ENCODE measurements at regions not wholly inside any gene's neighbourhood (a gene's known extent, or its start where the extent isn't known, plus 50 kb on each side); places are given as distances from the start of the nearest gene placed in this dataset.

DNA sequence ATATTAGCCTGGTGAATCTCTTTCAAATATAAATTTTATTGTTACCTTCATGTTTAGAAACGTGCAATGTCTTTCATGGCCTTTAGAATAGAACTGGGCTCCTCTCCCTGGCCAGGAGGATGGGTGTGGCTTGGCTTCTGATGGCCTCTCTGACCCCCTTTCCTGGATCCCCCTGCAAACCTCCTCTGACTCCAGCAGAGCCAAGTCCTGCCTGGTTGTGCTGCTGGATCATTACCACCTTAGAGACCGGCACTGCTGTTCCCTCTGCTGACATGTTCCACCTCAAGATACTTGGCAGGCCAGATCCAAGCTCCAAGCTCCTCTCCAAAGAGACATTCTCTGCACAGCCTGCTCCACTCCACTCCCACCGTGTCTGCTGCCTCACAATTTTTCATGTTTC is 823.8 kb upstream of the HS6ST1 start:
- TF ChIP-seq EZH2 (optimal IDR thresholded peaks at IDR 0.05; ENCODE audit: low read depth, low read length), result no peak
- TF ChIP-seq CTCF (IDR thresholded peaks at IDR 0.05; ENCODE audit: low read length), result no peak
- no peak for TF ChIP-seq EZH2phosphoT487 (IDR thresholded peaks at IDR 0.05; ENCODE audit: low read length)
- Histone ChIP-seq H3K9me2 (replicated peaks; ENCODE audit: insufficient read depth, low read length) (no peaks in the 10 kb centered on the region), H3K9ac (ENCODE audit: low read length) (no peak overlapping the region), H3K4me2 (ENCODE audit: low read depth, low read length) (no peak overlapping the region), H3K27ac (ENCODE audit: low read length) (no peak overlapping the region), H3K79me2 (ENCODE audit: low read length) (no peaks in the 10 kb centered on the region), H4K20me1 (ENCODE audit: insufficient read depth, low read length) (no peaks in the 10 kb centered on the region), H3K36me3 (replicated peaks; ENCODE audit: insufficient read depth, low read length) (no peaks in the 10 kb centered on the region), H3K9me3 (replicated peaks; ENCODE audit: insufficient read depth, low read length) (no peaks in the 10 kb centered on the region), H2AFZ (ENCODE audit: low read length) (no peak overlapping the region), H3K27me3 (replicated peaks; ENCODE audit: insufficient read depth, low read length) (no peaks in the 10 kb centered on the region), H3K4me3 (ENCODE audit: low read length) (no peak overlapping the region), H3K4me1 (ENCODE audit: low read length) (no peaks in the 10 kb centered on the region), H3F3A (ENCODE audit: insufficient read depth, low read length) (no peaks in the 10 kb centered on the region)
- DNase-seq, result no peak

DNA sequence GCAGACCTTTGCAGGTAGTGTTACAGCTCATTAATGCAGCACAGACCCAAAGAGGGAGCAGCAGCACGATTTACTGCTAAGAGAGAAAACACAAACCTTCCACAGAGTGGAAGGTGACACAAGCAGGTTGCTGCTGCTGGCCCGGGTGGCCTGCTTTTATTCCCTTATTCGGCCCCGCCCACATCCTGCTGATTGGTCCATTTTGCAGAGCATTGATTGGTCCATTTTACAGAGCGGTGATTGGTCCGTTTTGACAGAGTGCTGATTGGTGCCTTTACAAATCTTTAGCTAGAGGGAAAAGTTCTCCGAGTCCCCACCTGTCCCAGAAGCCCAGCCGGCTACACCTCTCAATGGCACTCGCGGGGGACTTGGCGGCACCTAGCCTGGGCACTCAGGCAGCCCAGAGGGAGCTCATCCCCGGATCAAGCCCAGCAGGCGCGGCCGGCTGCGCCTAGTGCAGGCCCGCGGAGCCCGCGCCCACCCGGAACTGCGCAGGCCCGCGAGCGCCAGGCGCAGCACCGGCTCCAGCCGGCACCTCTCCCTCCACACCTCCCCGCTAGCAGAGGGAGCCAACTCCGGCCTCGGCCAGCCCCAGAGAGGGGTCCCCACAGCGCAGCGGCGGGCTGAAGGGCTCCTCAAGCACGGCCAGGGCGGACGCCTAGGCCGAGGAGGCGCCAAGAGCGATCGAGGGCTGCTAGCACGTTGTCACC is 825.6 kb upstream of the HS6ST1 start:
- H3K9ac ChIP-seq (ENCODE audit: low read length), result no peak overlapping the region
- TF ChIP-seq EZH2 (optimal IDR thresholded peaks at IDR 0.05; ENCODE audit: low read depth, low read length), result no peak
- TF ChIP-seq EZH2phosphoT487 (IDR thresholded peaks at IDR 0.05; ENCODE audit: low read length), result no peak
- TF ChIP-seq CTCF (IDR thresholded peaks at IDR 0.05; ENCODE audit: low read length), result no peak
- no peak overlapping the region for H3K27ac ChIP-seq (ENCODE audit: low read length)
- H3K27me3 ChIP-seq (replicated peaks; ENCODE audit: insufficient read depth, low read length), result no peaks in the 10 kb centered on the region
- DNase-seq, result no peak
- H3K4me3 ChIP-seq (ENCODE audit: low read length), result no peak overlapping the region
- no peaks in the 10 kb centered on the region for H3K79me2 ChIP-seq (ENCODE audit: low read length)
- H3K4me1 ChIP-seq (ENCODE audit: low read length), result no peaks in the 10 kb centered on the region
- no peaks in the 10 kb centered on the region for H3K9me3 ChIP-seq (replicated peaks; ENCODE audit: insufficient read depth, low read length)
- H3K36me3 ChIP-seq (replicated peaks; ENCODE audit: insufficient read depth, low read length), result no peaks in the 10 kb centered on the region
- H3F3A ChIP-seq (ENCODE audit: insufficient read depth, low read length), result no peaks in the 10 kb centered on the region
- H3K4me2 ChIP-seq (ENCODE audit: low read depth, low read length), result no peak overlapping the region
- H3K9me2 ChIP-seq (replicated peaks; ENCODE audit: insufficient read depth, low read length), result no peaks in the 10 kb centered on the region
- H4K20me1 ChIP-seq (ENCODE audit: insufficient read depth, low read length), result no peaks in the 10 kb centered on the region
- H2AFZ ChIP-seq (ENCODE audit: low read length), result no peak overlapping the region

DNA sequence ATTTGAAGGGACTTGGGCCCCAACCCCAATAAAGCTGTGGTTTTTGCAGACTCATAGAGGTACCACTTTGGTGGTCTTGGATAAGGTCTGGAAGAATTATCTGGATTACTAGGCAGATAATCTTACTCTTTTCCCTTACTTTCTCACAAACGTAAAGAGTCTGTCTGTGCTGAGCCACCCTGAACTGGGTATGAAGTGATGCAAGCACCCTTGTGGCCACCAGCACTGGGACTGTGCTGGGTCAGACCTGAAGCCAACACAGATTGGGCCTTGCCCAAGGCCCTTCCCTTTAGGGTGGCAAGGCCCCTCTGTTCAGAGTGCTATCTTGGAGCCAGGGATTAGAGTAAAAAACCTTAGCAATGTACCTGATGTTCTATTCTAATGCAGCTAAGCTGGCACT is 827.0 kb upstream of the RAB6C start:
- no peaks in the 10 kb centered on the region for H3K27me3 ChIP-seq (replicated peaks; ENCODE audit: insufficient read depth, low read length)
- no peak overlapping the region for H3K9ac ChIP-seq (ENCODE audit: low read length)
- no peaks in the 10 kb centered on the region for H3K9me3 ChIP-seq (replicated peaks; ENCODE audit: insufficient read depth, low read length)
- H4K20me1 ChIP-seq (ENCODE audit: insufficient read depth, low read length), result no peaks in the 10 kb centered on the region
- H3K4me1 ChIP-seq (ENCODE audit: low read length), result no peaks in the 10 kb centered on the region
- TF ChIP-seq CTCF (IDR thresholded peaks at IDR 0.05; ENCODE audit: low read length), result no peak
- TF ChIP-seq EZH2phosphoT487 (IDR thresholded peaks at IDR 0.05; ENCODE audit: low read length), result no peak
- TF ChIP-seq EZH2 (optimal IDR thresholded peaks at IDR 0.05; ENCODE audit: low read depth, low read length), result no peak
- no peak overlapping the region for H3K4me2 ChIP-seq (ENCODE audit: low read depth, low read length)
- no peak overlapping the region for H3K27ac ChIP-seq (ENCODE audit: low read length)
- H3F3A ChIP-seq (ENCODE audit: insufficient read depth, low read length), result no peaks in the 10 kb centered on the region
- H3K79me2 ChIP-seq (ENCODE audit: low read length), result no peaks in the 10 kb centered on the region
- H3K4me3 ChIP-seq (ENCODE audit: low read length), result no peak overlapping the region
- no peaks in the 10 kb centered on the region for H3K36me3 ChIP-seq (replicated peaks; ENCODE audit: insufficient read depth, low read length)
- no peaks in the 10 kb centered on the region for H3K9me2 ChIP-seq (replicated peaks; ENCODE audit: insufficient read depth, low read length)
- DNase-seq, result no peak
- no peak overlapping the region for H2AFZ ChIP-seq (ENCODE audit: low read length)
